Hepatocyte (in vitro differentiated cells): ENCODE measurements at regions not wholly inside any gene's neighbourhood (a gene's known extent, or its start where the extent isn't known, plus 50 kb on each side); places are given as distances from the start of the nearest gene placed in this dataset.

ENCODE experiments used
- CTCF ChIP-seq: fragments of 200-600 bp; sonication (generic); IDR thresholded peaks from 2 replicates; pipeline ENCODE4 v1.5.1; 2016; ENCODE audit warnings: antibody characterized with exemption, mild to moderate bottlenecking; ENCODE audit not compliant: poor library complexity
- EZH2 ChIP-seq: fragments of 200-600 bp; sonication (generic); IDR thresholded peaks from 2 replicates; pipeline ENCODE4 v1.6.1; 2016; ENCODE audit warnings: antibody characterized with exemption, mild to moderate bottlenecking, borderline replicate concordance
- EZH2phosphoT487 ChIP-seq: fragments of 200-600 bp; sonication (generic); IDR thresholded peaks from one replicate; pipeline ENCODE4 v1.6.1; 2018; ENCODE audit warnings: antibody characterized with exemption, mild to moderate bottlenecking, low read depth, moderate library complexity; ENCODE audit not compliant: unreplicated experiment, severe bottlenecking

GRCh38 chr6:156027248-156027626 lies 571.6 kb upstream of the NOX3 start:
- TF ChIP-seq CTCF, result no peak
- no peak for TF ChIP-seq EZH2
- no peak for TF ChIP-seq EZH2phosphoT487
